Kidney tubule cell (primary cell): ENCODE measurements at regions not wholly inside any gene's neighbourhood (a gene's known extent, or its start where the extent isn't known, plus 50 kb on each side); places are given as distances from the start of the nearest gene placed in this dataset.
A peak's percentile ranks its signal among the peaks of the same experiment; 100 is the strongest.
"Not testable (repeated sequence)": the region's sequence is repeated elsewhere in the genome, so short reads cannot be mapped to it uniquely, and the experiment has no call there.

ENCODE experiments used
- DNase-seq: peaks from one replicate; pipeline ENCODE4 v3.0.0-alpha.2; 2018; ENCODE audit warnings: low spot score

GRCh38 chrX:12052109-12052508 lies 86.2 kb upstream of the FRMPD4 start:
- DNase-seq: no peak

DNA sequence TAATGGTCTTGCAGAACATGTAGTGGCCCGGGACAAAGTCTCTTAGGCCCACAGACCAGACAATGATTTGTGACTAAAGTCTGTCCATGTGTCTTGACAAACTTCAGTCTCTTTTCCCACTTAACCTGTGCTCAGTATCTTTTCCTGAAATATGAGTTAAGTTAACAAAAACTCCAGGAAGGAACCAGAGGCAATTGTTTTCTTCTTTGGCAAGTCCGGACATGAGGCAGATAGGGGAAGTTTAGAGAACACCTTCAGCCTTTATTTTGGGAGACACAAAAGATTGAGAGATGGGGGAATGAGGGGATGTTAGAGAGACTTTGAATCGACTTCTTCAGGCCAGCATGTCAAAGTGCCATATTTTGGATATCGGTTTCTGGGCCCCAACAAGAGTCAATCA lies 80.2 kb upstream of the FRMPD4 start:
- no peak for DNase-seq

- no peak for DNase-seq
Observed at GRCh38 chrX:12060489-12061260, 77.6 kb upstream of the FRMPD4 start.

DNA sequence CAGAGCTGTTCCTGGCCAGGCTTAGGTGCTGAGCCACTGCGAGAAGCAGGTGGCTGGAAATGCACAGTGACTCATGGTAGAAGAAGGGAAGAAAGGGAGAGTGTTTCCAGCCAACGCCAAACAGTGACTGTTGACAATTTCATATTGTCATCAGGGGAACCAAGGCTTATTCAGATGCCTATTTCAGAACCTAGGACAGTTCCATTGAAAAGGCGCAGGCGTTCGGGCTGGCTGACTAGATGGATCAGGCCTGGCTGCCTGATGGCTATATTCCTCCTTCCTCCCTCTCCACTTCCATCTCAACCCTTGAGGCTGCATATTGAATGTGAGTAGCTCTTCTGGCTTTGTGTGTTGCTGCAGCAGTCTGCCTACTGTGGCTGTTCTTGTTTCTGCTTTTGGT lies 73.0 kb upstream of the FRMPD4 start:
- peak; percentile 48 for DNase-seq

- peak; percentile 5 for DNase-seq
Observed at GRCh38 chrX:12076046-12076445, 62.2 kb upstream of the FRMPD4 start.

- DNase-seq: peak; percentile 55
Observed at GRCh38 chrX:12080265-12080664, 58.0 kb upstream of the FRMPD4 start.

- not testable (repeated sequence) for DNase-seq
Observed at GRCh38 chrX:12082959-12083358, 55.3 kb upstream of the FRMPD4 start.
